Suppressor macrophage (primary cell): ENCODE measurements at regions not wholly inside any gene's neighbourhood (a gene's known extent, or its start where the extent isn't known, plus 50 kb on each side); places are given as distances from the start of the nearest gene placed in this dataset.

Experiments used
- DNase-seq, 4 experiments: peaks; one replicate each; pipeline ENCODE4 v3.0.0-alpha.2; 2020 to 2022

DNA sequence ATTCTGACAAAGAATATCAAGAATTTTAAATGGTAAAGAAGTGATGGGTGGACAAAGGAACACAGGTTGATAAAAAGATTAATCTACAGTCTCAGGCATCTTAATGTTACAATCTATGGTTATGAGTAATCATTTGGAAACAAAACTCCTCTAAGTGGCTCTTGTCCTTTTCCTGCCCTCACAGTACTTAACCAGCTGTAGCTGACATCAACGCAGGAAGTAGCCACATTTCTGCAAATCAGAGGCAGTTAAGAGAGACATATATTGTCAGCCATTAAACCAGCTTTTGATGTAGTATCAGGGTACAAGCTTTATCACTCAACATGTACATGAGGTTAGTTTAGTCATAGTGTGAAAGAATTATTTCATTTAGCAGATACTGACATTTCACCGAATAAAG, 244.6 kb downstream of the NR4A2 start:
- no peak for DNase-seq

DNA sequence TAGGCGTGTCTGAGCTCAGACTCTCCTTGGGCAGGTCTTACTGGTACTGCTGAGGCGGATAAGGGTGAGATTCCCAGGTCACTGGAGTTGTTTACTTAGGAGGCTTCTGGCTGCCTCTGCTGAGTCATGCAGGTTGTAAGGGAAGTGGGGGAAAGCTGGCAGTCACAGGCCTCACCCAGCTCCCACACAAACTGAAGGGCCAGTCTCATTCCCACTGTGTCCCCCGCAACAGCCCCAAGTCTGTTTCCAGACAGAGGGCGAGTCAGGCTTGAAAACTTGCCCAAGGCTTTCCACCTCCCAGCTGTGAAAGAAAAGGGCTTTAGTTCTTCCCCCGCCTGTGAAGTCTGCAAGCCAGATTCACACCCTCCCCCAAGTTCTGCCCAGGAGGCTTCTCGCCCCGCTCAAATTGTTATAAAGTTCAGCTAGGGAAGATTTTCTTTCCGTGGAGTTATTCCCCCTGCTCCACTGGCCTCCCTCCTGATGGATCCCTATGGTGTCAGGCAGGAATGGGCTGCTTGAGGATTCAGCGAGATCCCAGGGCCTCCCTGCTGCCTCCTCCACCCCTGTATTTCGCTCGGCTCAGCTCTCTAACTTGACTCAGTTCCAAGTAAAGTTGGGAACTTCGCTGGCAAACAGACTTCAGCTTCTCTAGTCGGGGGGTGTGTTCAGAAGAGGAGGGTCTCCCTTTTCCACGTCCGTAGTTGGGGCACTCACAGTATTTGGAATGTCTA, 248.6 kb downstream of the NR4A2 start:
- no peak for DNase-seq

DNA sequence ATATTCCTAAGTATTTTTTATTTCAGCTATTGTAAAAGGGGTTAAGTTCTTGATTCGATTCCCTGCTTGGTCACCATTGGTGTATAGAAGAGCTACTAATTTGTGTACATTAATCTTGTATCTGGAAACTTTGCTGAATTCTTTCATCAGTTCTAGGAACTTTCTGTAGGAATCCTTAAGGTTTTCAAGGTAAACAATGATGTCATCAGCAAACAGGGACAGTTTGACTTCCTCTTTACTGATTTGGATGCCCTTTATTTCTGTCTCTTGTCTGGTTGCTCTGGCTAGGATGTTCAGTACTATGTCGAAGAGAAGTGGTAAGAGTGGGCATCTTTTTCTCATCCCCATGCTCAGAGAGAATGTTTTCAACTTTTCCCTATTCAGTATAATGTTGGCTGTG, 252.7 kb downstream of the NR4A2 start:
- DNase-seq: no peak

DNA sequence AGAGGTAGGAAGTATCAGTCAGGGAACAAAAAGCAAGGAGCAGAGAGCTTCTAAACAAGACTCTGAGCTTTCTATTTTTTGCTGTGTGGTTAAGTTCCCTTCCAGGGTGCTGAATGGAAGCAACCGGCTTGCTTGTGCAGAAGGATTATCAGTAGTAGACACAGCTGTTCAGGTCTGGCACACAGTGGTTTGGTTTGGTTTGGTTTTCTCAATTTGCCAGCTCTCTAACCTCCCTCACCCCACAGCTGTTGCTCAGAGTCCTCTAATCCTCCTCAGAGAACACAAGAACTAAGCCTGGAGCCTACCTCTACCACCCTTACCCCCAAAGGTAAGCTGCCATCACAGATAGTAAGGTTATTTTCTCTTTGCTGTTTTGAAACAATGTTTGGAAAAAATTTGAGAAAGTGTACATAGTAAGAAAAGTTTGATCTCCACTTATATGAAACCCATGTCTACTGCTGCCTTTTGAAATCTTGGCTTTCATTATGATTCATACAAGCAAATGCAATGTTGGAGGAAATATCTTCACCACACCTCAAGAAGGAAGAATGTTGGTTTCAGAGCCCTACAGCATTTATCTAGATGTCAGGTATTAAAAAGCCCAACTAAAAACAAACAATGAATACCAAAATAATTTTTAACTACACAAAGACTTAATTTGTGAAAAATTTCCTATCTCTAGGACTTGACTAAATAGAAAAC, 255.3 kb downstream of the NR4A2 start:
- no peak for DNase-seq

DNA sequence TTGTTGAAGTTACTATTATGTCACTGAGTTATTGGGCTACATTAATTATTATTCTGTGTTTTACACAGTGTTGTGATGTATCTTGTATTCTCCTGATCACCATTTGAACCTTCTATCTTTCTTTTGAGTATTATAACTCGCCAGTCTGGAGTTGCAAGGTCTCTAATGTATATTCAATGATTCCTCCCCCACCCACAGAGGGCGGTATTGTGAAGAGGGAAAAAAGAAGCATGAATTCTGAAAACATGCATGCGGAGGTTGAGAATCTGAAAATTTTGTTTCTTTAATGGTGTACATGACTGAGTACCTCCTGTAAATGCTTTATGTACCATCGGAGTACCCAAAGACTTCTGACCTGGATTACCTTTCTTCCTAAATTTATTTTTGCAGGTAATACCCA, 266.6 kb downstream of the NR4A2 start:
- DNase-seq: peak in 3 of 4 experiments; percentile 3 to 16 (median 16)

DNA sequence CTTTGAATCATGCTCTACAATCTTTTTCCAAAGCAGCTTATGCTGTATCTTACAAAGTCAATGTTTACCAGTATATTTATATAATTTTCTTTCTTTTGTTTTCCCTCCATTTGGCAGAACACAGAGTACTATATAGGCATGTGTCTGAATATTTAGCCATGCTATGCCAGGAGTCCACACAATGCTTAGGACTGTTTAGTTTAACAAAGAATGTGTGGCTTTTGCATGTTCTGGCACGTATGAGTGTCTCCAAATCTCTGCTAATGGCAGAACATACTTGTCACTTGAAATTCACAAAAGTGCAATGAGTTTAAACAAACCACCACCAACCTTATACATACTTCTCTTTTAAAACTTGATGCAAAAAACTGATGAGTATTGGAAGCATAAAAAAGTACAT, 268.0 kb downstream of the NR4A2 start:
- no peak for DNase-seq

DNA sequence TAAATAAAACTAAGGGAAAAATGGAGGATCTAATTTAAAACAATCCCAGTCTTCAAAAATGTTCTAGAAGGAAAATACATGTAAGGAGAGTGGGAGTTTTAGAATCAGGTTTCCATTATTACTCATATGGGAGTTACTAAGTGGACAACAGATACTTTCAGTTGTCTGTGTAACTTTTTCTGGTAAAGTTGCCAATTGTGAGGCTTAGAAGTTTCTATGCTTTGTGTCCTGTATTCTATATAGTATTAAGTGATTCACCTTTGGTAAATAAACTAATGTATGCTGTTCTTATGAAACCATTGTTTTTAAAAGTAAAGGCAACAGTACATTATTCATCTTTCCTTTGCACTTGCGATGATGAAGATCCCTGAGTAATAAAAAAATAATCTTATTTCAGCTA, 274.9 kb downstream of the NR4A2 start:
- no peak for DNase-seq

DNA sequence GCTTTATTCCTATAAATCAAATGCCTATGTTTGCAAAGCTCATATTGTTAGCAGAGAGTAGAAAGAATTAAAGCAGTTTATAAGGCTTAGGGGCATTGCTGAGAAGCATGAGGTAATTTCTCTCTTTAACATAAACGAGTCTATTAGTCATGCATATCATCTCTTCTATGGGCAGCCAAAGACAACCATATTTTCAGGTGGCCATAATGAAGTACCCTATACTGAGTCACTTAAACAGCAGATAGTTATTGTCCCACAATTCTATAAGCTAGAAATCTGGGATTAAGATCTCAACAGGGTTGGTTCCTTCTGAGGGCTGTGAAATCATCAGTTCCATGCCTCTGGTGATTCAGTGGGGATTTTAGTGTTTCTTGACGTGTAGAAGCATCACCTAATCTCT, 277.5 kb downstream of the NR4A2 start:
- DNase-seq: no peak

DNA sequence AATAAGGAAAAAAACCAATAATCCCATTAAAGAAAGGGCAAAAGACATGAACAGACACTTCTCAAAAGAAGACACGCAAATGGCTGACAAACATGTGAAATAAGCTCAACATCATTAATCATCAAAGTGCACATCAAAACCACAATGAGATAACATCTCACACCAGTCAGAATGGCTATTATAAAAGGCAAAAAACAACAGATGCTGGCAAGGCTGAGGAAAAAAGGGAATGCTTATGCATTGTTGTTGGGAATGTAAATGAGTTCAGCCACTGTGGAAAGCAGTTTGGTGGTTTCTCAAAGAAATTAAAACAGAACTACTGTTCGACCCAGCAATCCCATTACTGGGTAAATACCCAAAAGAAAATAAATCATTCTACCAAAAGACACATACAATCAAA, 285.6 kb downstream of the NR4A2 start:
- DNase-seq: no peak

DNA sequence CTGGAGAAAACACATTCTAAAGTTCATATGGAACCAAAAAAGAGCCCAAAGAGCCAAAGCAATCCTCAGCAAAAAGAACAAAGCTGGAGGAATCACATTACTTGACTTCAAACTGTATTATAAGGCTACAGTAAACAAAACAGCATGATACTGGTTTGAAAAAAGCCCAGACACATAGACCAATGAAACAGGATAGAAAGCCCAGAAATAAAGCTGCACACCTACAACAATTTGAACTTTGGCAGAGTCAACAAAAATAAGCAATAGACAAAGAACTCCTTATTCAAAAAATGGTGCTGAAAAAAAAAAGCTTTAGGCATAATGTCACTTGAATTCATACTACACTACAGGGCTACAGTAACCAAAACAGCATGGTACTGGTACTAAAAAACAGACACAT, 289.6 kb downstream of the NR4A2 start:
- no peak for DNase-seq

DNA sequence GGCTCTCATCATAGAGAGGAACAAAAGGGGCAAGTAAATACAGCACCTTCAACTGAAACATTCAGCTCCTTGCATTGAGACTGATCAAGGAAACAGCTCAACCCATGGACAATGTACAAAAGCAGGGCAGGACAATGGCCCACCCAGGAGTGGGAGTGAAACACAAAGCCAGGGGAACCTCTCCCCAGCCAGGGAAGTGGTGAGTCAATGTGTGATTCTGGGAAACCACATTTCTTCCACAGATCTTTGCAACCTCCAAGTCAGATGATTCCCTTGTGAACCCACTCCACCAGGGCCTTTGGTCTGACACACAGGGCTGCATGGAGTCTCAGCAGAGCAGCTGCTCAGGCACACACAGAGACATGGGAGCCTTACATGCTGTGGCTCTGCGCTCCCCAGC, 294.5 kb downstream of the NR4A2 start:
- no peak for DNase-seq

DNA sequence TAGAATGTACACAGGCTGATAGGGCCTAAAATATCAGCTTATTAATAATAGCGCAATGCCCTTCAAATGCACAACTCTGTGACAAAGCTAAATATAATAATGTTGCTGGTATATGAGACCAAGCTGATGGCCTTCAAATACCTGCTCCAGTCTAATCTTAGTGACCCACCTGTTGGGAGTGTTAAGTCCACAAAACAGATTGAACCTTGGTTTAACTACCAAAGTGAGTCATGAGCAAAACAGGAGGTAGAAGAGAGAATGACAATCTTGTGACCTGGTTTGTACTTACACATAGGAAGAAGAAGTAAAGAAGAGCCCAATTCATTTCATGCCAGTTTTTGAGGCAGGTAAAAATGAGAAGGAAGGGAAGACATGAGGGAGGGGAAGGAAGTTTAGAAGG, 295.0 kb downstream of the NR4A2 start:
- no peak for DNase-seq

DNA sequence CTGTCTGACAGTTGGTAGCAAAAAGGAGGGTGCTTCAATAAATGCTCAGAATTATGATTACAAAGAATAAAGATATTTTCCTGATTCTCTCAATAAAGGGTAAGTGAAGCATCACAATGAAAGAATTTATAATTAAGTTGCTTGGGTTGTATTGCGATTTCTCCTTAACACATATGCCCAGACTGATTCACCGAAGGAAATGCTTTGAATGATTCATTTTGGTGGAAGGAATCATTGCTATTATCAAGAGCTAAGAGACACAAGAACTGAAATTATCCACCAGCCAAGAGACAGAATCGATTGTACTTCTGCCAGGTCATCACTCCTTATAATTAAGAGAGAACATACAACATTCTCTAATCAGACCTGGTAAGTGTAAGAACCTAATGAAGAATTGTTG, 301.4 kb downstream of the NR4A2 start:
- DNase-seq: no peak

DNA sequence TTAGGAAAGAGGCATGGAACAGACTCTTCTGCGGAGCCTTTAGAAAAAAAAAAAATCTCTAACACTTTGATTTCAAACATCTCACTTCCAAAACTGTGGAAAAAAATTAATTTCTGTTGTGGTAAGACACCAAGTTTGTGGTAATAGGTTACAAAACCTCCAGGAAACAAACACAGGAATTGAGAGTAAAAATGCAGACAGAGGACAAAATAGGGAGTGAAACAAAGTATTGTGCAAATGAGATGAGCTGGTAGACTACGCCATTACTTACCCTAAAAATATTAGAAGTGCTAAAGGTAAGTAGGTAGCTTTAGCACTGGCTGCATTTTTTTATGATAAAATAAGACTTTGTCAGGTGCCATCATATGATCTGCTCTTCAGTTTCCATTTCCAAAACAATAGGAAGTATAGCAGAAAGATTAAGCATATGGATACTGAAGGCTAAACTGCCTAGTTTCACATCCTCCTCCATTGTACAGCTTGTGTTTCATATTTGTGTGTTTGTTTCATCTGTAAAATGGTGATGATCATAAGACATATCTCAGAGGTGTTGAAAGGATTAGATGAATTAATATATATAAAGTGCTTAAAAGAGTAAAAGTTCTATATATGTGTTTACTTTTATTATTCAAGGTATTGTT, 309.2 kb downstream of the NR4A2 start:
- peak in 3 of 4 experiments; percentile 3 to 58 (median 35) for DNase-seq

DNA sequence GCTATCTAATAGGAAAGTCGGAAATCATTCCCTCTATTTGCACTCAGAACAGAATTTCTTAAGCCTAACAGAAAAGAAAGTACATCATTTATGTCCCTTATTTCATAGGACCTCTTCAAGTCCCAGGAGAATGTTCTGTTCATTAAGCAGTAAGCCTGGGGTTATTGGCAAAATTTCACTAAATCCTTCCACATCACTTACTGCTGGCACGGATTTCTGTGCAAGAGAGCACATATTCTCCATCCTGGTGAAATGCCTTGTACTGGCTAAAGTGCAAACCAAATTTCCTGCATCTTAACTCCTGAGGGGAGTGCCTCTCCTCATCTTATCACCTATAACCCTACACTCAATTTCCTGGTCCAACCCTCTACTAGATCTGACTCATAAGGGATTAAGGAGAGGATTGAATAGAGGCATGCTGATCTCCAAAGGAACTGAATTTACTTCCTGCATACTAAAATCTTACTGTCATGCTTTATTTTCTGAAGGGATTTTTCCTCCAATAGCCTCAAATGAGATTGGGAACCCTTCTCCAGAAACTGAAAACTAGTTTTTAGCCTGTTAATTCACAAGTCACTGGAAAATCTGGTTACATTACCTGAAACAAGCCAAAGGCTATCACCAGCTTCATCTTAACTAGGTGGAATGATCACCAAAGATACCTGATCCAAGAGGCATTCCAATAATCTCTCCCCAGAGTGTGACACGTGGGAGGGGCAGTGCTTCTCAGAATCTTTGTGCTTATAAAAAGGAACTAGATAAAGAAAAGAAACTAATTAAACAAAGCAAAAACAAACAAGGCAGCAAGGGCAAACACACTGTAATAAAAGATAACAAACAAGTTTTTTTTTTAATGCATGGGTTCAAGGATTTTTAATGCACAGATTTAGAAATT, 311.1 kb downstream of the NR4A2 start:
- peak in 1 of 4 experiments; percentile 3 for DNase-seq

DNA sequence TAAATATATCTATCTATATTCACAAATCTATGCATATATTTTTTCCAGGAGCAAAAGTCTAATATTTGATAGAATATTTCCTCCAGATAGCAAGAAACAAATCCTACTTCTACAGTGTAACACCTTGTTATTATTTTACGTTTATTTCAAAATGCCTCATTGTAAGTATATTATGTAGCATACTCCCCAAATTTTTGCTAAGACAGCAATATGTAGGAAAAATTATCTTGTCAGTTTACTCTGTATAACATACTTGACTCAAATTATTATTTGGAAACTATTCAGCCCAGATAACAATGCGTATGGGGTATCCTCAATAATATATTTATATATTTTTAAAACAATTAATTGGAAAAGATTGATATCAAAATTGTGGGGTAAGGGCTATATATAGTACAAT, 313.2 kb downstream of the NR4A2 start:
- no peak for DNase-seq

DNA sequence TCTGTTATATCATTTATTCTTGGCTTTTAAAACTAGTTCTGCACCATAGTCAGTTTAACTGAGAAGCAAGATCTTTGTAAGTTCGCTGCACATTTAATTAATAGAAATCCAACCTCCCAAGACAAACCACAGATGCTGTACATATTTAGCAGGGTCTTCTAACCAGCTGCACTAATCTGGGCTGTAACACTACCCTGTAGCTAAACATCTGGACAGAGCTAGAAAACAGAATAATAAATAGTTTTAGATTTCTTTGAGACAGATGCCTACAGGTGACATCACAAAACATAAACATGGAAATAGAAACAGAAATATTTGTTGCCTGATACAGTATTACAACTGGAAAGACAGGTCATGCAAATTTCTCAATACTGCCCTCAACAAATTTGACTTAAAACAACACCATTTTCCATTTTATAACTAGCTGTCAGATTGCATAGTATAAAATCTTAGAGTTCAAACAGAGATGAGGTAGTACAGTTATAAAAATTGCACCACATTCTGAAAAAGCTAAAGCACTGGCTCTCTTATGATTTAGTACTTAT, 315.1 kb downstream of the NR4A2 start:
- DNase-seq: no peak

DNA sequence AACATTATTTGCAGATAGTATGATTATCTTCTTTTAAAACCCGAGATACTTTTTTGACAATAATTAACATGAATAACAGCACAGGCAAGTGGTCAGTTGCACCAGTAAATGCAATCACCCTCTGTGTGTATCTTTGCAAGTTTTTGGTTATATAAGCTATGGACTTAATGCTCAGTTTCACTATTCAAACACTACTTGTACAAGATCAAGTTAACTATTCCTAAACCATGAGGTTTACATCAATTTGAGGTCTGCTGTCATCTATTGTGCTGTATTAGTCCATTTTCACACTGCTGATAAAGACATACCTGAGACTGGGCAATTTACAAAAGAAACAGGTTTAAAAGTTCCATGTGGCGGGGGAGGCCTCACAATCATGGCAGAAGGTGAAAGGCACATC, 323.2 kb downstream of the NR4A2 start:
- no peak for DNase-seq

DNA sequence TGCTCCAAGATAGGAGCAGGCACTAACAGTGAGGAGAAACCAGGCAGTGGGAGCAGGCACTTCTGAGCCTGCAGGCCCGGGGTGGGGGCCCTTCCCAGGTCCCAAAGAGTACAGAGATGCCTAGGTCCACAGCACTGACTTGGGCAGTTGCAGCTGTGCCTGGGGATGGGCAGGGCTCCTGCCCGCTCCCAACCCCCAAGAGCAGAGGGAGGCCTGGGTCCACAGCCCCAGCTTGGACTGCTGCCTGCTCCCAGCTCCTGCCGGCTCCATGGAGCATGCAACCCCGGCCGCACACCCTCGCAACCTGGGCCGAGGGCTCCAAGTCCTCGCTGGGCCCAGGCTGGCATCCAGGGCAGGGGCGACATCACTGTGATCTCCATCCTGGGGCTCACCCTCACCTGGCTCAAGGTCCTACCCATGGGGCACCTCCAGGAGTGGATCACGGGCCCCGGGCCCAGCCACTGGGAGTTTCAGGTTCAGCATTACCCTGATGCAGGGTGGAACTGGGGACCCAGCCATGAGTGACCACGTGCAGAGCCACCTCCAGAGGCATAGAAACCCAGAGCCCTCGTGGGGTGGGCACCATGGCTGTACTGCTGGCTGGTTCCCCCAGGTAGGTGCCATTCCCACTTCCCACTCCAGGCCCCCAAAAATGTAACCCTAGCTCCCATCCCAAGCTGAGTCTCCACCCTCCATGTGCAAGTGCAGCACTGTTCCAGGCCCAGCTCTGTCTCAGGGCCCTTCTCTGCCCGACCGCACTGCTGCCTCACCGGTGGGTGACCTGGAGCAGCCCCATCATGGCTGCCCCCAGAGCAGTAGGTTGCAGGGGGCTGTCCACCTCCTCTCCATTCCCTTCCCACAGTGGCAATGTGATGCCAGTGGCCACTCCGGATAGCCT, 325.6 kb downstream of the NR4A2 start:
- no peak for DNase-seq

DNA sequence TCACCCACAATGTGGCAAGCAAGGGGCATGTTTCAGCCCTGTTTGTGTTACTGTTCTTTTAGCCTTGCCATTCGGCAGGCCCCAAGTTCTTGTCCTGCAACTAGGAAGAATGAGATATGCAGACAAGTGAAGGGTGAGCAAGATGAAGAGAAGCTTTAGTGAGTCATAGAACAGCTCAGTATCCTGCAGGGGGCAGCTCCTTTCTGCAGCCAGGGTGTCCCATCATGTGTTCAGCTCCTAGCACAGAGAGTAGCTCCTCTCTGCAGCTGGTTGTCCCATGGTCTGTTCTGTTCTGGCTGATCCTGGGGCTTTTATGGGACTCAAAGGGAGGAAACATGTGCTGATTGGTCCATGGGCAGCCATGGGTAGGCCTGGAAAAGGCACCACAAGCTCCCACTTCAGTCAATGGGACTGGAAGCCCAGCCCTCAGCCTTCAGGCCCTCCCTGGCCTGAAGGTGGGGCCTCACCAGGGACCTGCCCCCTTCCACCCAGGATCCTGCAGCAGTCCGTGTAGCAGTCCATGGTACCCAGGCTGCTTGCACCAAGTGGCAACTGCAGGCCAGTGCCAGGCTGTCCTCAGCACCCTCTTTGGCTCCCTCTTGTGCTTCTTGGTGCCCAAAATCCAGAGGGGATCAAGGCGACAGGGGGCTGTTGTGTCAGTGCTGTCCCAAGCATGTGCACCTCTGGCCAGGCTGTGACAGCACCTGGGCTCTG, 326.4 kb downstream of the NR4A2 start:
- peak in 2 of 4 experiments; percentile 9 to 10 for DNase-seq

DNA sequence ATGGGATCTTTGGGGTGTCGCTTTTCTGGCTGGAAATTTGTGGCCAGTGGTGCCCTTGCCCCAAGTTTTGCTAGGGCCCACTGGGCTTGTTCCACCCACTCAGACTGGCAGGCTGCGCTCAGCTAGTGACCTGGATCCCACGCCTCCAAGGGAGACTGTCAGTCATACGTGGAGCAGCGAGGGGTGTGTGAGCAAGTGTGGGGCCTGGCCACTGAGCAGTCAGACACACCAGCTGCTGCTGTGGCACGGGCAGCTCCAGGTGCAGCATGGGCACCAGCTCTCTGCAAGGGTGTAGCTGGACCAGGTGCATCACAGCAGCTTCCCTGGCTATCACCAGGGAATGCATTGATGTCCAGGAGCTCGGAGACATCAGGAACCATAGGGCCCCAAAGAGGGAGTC, 327.0 kb downstream of the NR4A2 start:
- DNase-seq: no peak
